Daoy (cell line): ENCODE measurements at regions not wholly inside any gene's neighbourhood (a gene's known extent, or its start where the extent isn't known, plus 50 kb on each side); places are given as distances from the start of the nearest gene placed in this dataset.

Source experiments
- DNase-seq: peaks from one replicate; pipeline ENCODE4 v3.0.0-alpha.2; 2015; ENCODE audit warnings: low read depth

GRCh38 chr10:128851726-128852125, 615.3 kb upstream of the MGMT start:
- no peak for DNase-seq

GRCh38 chr10:128852449-128852848, 614.6 kb upstream of the MGMT start:
- DNase-seq, result no peak

GRCh38 chr10:128852902-128853301, 614.1 kb upstream of the MGMT start:
- no peak for DNase-seq

GRCh38 chr10:128853537-128853936, 613.5 kb upstream of the MGMT start:
- no peak for DNase-seq

- no peak for DNase-seq
Observed at GRCh38 chr10:128854204-128854603, 612.8 kb upstream of the MGMT start.

GRCh38 chr10:128854963-128855362, 612.1 kb upstream of the MGMT start:
- DNase-seq, result peak; percentile 85

- DNase-seq, result no peak
Observed at GRCh38 chr10:128855618-128856428, 611.2 kb upstream of the MGMT start.

- DNase-seq, result peak; percentile 25
Observed at GRCh38 chr10:128859738-128860386, 607.2 kb upstream of the MGMT start.

- no peak for DNase-seq
Observed at GRCh38 chr10:128860574-128860973, 606.5 kb upstream of the MGMT start.

- DNase-seq, result no peak
Observed at GRCh38 chr10:128861018-128861901, 605.8 kb upstream of the MGMT start.

GRCh38 chr10:128863411-128863810, 603.6 kb upstream of the MGMT start:
- no peak for DNase-seq

- no peak for DNase-seq
Observed at GRCh38 chr10:128863823-128864405, 603.1 kb upstream of the MGMT start.

GRCh38 chr10:128864554-128865295, 602.3 kb upstream of the MGMT start:
- no peak for DNase-seq

- no peak for DNase-seq
Observed at GRCh38 chr10:128865436-128866195, 601.4 kb upstream of the MGMT start.

- no peak for DNase-seq
Observed at GRCh38 chr10:128866551-128866950, 600.5 kb upstream of the MGMT start.

GRCh38 chr10:128867210-128867609, 599.8 kb upstream of the MGMT start:
- no peak for DNase-seq

GRCh38 chr10:128867819-128868218, 599.2 kb upstream of the MGMT start:
- DNase-seq, result no peak

GRCh38 chr10:128868481-128868880, 598.6 kb upstream of the MGMT start:
- DNase-seq, result no peak

GRCh38 chr10:128869101-128869749, 597.8 kb upstream of the MGMT start:
- DNase-seq, result no peak
